HFF-Myc (cell line): ENCODE measurements at regions not wholly inside any gene's neighbourhood (a gene's known extent, or its start where the extent isn't known, plus 50 kb on each side); places are given as distances from the start of the nearest gene placed in this dataset.

Source experiments
- DNase-seq: peaks from one replicate; pipeline ENCODE4 v3.0.0-alpha.2; 2011; ENCODE audit warnings: low read depth; ENCODE audit errors: extremely low read depth
- H3K4me3 ChIP-seq: replicated peaks from 2 replicates; pipeline ENCODE4 v1.5.1; 2011; ENCODE audit warnings: low read depth, mild to moderate bottlenecking, control low read depth, low read length
- CTCF ChIP-seq: IDR thresholded peaks from 2 replicates; pipeline ENCODE4 v1.5.1; 2012; ENCODE audit warnings: mild to moderate bottlenecking, low read depth, low read length, control low read depth; ENCODE audit errors: missing control alignments

DNA sequence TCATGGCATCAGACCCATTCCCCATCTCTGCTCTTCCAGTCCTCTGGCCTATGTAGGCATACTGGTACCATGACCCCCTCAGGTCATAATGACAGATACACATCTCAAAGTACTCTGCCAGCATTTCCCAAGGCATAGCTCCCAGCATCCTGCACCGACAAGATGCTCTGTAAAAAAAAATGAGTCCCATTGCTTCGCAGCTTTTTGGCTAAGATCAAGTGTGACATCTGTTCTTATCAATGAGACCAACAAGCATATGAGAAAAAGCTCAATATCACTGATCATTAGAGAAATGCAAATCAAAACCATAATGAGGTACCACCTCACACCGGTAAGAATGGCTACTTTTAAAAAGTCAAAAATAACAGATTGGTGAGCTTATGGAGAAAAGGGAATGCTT, 463.9 kb upstream of the PROK2 start:
- no peak for DNase-seq
- no peak for TF ChIP-seq CTCF
- H3K4me3 ChIP-seq: no peak overlapping the region

DNA sequence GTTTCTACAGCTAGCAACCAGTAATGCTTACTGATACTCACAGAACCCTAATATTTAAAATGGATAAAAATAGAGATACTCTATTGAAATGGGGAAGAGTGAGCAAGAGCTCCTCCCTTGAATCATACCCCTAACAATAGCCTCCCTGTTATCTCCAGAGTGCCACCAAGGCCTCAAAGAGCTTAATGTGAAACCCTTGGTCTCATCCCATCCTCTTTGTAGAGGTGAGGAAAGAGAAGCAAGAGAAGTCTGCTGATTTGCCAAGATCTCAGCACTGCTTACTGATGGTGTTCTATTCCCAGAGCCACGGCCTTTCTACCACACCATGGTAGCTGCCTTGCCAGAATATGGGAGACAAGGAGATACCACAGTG, 463.4 kb upstream of the PROK2 start:
- H3K4me3 ChIP-seq: no peak overlapping the region
- no peak for TF ChIP-seq CTCF
- no peak for DNase-seq

GRCh38 chr3:72247645-72248388, 462.9 kb upstream of the PROK2 start:
- no peak overlapping the region for H3K4me3 ChIP-seq
- DNase-seq: no peak
- no peak for TF ChIP-seq CTCF

DNA sequence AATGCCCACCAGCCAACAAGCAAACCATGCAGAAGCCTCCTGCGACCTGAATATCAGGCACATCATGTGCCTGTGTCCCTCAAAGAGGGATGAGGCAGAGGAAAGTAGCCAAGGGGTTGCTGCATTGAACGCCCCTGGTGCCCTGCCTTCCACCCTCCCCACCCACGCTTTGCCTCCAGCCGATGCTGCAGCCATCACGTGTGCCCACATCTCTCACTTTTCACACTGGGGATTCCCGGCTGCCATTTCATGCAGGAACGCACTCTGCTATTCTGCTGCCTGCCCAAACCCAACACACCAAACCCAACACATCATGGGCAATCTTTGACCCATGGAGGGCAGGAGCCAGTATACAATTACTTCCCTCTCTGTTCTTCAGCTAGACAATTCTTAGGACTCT, 462.2 kb upstream of the PROK2 start:
- H3K4me3 ChIP-seq: no peak overlapping the region
- DNase-seq: no peak
- no peak for TF ChIP-seq CTCF

DNA sequence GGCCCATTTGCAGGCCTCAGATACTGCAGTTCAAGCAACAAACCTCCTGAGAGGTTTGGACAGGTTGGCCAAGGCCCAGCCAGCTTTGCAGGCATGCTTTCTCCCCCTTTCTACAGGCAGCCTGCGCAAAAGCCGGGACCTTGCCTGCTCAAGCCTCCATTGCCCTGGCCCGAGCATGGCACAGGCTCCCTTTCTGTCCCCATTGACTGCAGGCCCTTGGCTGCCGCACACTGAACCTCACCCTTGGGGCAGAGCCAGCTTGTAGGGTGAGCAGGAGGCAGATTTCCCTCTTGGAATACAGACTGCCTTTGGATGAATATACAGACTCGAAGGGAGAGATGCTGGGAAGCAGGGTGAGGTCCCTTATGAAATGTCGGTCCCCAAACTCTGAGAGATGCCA, 461.7 kb upstream of the PROK2 start:
- no peak overlapping the region for H3K4me3 ChIP-seq
- no peak for DNase-seq
- no peak for TF ChIP-seq CTCF

- DNase-seq: no peak
- TF ChIP-seq CTCF: no peak
- H3K4me3 ChIP-seq: no peak overlapping the region
Measured at GRCh38 chr3:72245183-72245811, 460.3 kb upstream of the PROK2 start.
